Stomach smooth muscle (tissue), 2 donors: ENCODE measurements at regions not wholly inside any gene's neighbourhood (a gene's known extent, or its start where the extent isn't known, plus 50 kb on each side); places are given as distances from the start of the nearest gene placed in this dataset.
A peak's percentile ranks its signal among the peaks of the same experiment; 100 is the strongest.

Experiments
- H3K27ac ChIP-seq: one replicate; pipeline ENCODE4 v1.7.0; 2013; ENCODE audit warnings: mild to moderate bottlenecking, low read length, inconsistent platforms
- H3K27me3 ChIP-seq, 2 donors: one replicate each; pipeline ENCODE4 v1.7.0; 2013; ENCODE audit warnings: low read length in 2 of 2; ENCODE audit not compliant: insufficient read depth in 2 of 2, control insufficient read depth in 1 of 2
- H3K36me3 ChIP-seq, 2 donors: one replicate each; pipeline ENCODE4 v1.7.0; 2013; ENCODE audit warnings: low read length in 2 of 2; ENCODE audit not compliant: control insufficient read depth in 2 of 2, insufficient read depth in 2 of 2
- H3K4me1 ChIP-seq: one replicate; pipeline ENCODE4 v1.7.0; 2013; ENCODE audit warnings: low read length; ENCODE audit not compliant: control insufficient read depth, insufficient read depth
- H3K4me3 ChIP-seq, 2 donors: one replicate each; pipeline ENCODE4 v1.7.0; 2013; ENCODE audit warnings: low read length in 2 of 2
- H3K9ac ChIP-seq, 2 donors: one replicate each; pipeline ENCODE4 v1.7.0; 2013; ENCODE audit warnings: low read length in 2 of 2, mild to moderate bottlenecking in 1 of 2
- H3K9me3 ChIP-seq, 2 donors: one replicate each; pipeline ENCODE4 v1.7.0; 2013; ENCODE audit warnings: low read length in 2 of 2; ENCODE audit not compliant: control insufficient read depth in 2 of 2
- donor health status: healthy.
- donor health status: Pancreatic carcinoma.

- H3K27ac ChIP-seq: no peak overlapping the region
- no peaks in the 10 kb centered on the region for H3K27me3 ChIP-seq
- H3K4me1 ChIP-seq: no peaks in the 10 kb centered on the region
- no peak overlapping the region for H3K4me3 ChIP-seq
- H3K36me3 ChIP-seq: no peaks in the 10 kb centered on the region
- H3K9ac ChIP-seq: no peak overlapping the region
- no peaks in the 10 kb centered on the region for H3K9me3 ChIP-seq
These were observed 142.0 kb upstream of the FSHR start for GRCh38 chr2:49296107-49296867.

DNA sequence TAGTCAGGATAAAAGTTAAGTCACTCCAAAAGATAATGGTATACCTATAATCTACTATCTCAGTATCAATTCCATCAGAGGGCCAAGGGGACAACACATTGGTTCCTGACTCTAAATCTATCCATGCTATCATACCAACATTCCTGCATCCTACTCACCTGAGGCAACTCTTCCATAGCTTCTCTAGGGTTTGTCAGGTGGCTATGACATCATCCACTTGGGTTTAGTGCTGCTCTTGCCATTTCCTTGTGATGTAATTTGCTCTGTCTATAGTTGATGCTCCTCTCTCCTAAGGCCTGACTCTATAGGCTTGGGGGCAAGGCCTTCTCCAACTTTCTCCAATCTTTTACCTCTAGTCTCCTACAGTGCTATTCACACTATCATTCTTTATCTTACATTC is 139.9 kb upstream of the FSHR start:
- no peaks in the 10 kb centered on the region for H3K9me3 ChIP-seq
- H3K4me3 ChIP-seq: no peak overlapping the region
- no peak overlapping the region for H3K27ac ChIP-seq
- no peak overlapping the region for H3K9ac ChIP-seq
- no peaks in the 10 kb centered on the region for H3K4me1 ChIP-seq
- no peaks in the 10 kb centered on the region for H3K27me3 ChIP-seq
- no peaks in the 10 kb centered on the region for H3K36me3 ChIP-seq

GRCh38 chr2:49291619-49292018 is 137.3 kb upstream of the FSHR start:
- no peak overlapping the region for H3K9ac ChIP-seq
- H3K4me1 ChIP-seq: no peaks in the 10 kb centered on the region
- no peaks in the 10 kb centered on the region for H3K36me3 ChIP-seq
- no peak overlapping the region for H3K4me3 ChIP-seq
- no peak overlapping the region for H3K27ac ChIP-seq
- H3K9me3 ChIP-seq: no peaks in the 10 kb centered on the region
- H3K27me3 ChIP-seq: no peaks in the 10 kb centered on the region

- H3K27me3 ChIP-seq: no peaks in the 10 kb centered on the region
- no peaks in the 10 kb centered on the region for H3K4me1 ChIP-seq
- no peaks in the 10 kb centered on the region for H3K9me3 ChIP-seq
- no peak overlapping the region for H3K9ac ChIP-seq
- H3K36me3 ChIP-seq: no peaks in the 10 kb centered on the region
- H3K4me3 ChIP-seq: no peak overlapping the region
- no peak overlapping the region for H3K27ac ChIP-seq
These were observed 135.4 kb upstream of the FSHR start for GRCh38 chr2:49289711-49290110.

DNA sequence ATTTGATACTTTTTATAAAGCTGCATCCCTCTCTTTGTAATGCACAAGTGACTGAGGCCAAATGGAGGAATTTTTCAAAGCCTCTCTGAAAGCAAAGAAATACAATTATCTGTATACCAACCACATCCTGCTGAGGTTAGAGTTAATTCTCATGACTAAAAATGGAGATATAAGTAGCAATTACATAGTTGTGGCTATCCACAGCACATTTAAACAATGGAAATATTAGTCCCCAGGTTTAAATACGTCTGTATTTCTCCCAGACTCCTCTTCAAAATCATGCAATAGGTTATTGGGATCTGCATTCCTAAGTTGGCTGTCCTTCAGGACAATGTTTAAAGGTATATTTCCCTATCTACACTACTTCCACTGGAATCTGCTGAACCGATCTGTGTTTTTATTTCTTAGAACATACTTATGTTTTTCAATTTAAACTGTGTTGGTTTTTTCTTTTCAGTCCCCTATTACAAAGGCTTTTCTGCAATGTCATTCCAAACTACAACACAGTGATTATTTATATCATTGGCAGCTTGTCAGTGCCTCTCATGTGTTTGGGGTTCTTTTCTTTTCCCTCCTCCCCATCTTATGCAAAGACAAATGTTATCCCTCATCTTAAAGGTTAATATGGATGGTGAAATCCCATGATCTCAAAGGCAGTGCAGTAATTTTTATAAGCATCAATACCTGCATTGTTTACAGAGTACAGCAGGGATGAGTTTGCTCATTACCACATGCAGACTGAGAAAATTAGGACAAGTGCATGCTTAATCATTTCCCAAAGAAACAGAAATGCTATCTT is 134.8 kb upstream of the FSHR start:
- H3K9me3 ChIP-seq: no peaks in the 10 kb centered on the region
- no peak overlapping the region for H3K9ac ChIP-seq
- no peak overlapping the region for H3K27ac ChIP-seq
- no peaks in the 10 kb centered on the region for H3K27me3 ChIP-seq
- no peaks in the 10 kb centered on the region for H3K36me3 ChIP-seq
- H3K4me1 ChIP-seq: no peaks in the 10 kb centered on the region
- no peak overlapping the region for H3K4me3 ChIP-seq

- Histone ChIP-seq H3K27me3 (no peaks in the 10 kb centered on the region), H3K9ac (no peak overlapping the region), H3K36me3 (no peaks in the 10 kb centered on the region), H3K27ac (no peak overlapping the region), H3K4me3 (peak overlapping the region in 1 of 2 donors; percentile 11), H3K9me3 (no peaks in the 10 kb centered on the region), H3K4me1 (no peaks in the 10 kb centered on the region)
These were observed 133.9 kb upstream of the FSHR start for GRCh38 chr2:49288113-49288705.

- no peak overlapping the region for H3K9ac ChIP-seq
- H3K36me3 ChIP-seq: no peaks in the 10 kb centered on the region
- H3K27ac ChIP-seq: no peak overlapping the region
- H3K9me3 ChIP-seq: no peaks in the 10 kb centered on the region
- no peak overlapping the region for H3K4me3 ChIP-seq
- H3K27me3 ChIP-seq: no peaks in the 10 kb centered on the region
- no peaks in the 10 kb centered on the region for H3K4me1 ChIP-seq
These were observed 132.4 kb upstream of the FSHR start for GRCh38 chr2:49286726-49287125.

DNA sequence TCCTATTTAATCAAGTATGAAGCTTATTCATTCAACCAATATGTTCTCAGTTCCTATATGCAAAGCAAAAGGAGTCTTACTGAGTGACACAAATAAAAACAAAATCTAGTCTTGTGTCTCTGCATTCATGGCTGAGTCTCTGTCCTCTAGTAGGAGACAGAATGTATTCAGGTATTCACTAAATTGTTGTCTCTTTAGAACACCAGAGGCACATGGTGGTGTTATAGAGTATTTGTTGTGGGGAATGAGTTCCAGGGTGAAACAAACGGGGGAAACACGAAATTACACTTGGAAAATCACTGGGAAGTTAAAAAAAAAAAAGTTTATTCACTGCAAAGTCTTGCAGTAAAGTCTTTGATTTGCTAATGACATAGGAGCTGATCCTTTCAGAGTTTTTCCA is 131.7 kb upstream of the FSHR start:
- Histone ChIP-seq H3K36me3 (no peaks in the 10 kb centered on the region), H3K27ac (no peak overlapping the region), H3K9me3 (no peaks in the 10 kb centered on the region), H3K9ac (no peak overlapping the region), H3K4me1 (no peaks in the 10 kb centered on the region), H3K27me3 (no peaks in the 10 kb centered on the region), H3K4me3 (no peak overlapping the region)

GRCh38 chr2:49278561-49278960 is 124.2 kb upstream of the FSHR start:
- Histone ChIP-seq H3K27ac (no peak overlapping the region), H3K4me1 (no peaks in the 10 kb centered on the region), H3K36me3 (no peaks in the 10 kb centered on the region), H3K4me3 (no peak overlapping the region), H3K9me3 (no peaks in the 10 kb centered on the region), H3K27me3 (no peaks in the 10 kb centered on the region), H3K9ac (no peak overlapping the region)

DNA sequence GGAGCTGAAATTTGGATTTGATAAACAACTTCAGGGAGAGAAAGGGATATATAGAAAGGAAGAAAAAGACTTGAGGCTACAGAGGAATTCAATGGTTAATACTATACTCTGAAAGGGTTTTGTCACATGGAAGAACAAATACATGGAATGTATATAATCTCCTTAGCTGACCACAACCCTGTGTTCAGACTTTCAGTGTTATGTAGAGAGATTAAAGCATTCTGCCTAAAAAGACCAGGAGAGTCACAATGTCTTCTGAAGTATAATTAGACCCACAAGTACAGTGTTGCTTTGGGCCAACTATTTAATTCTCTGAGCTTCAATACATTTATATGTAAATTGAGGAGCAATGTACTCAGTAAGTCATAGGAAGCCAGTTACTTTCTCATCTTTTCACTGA is 123.8 kb upstream of the FSHR start:
- Histone ChIP-seq H3K27ac (no peak overlapping the region), H3K9me3 (no peaks in the 10 kb centered on the region), H3K4me3 (no peak overlapping the region), H3K36me3 (no peaks in the 10 kb centered on the region), H3K27me3 (no peaks in the 10 kb centered on the region), H3K4me1 (no peaks in the 10 kb centered on the region), H3K9ac (no peak overlapping the region)
